NCI-H748 treated with DMSO at 0.1 percent for 48 hours (cell line): ENCODE measurements at regions not wholly inside any gene's neighbourhood (a gene's known extent, or its start where the extent isn't known, plus 50 kb on each side); places are given as distances from the start of the nearest gene placed in this dataset.

Experiments
- DNase-seq: peaks from one replicate; lab custom pipeline; 2025; lab: John Stamatoyannopoulos, UW

- DNase-seq = peak; percentile 71
Measured at GRCh38 chr3:73745526-73746191, 120.9 kb upstream of the PDZRN3 start.

GRCh38 chr3:73743551-73743950, 118.8 kb upstream of the PDZRN3 start:
- no peak for DNase-seq

- no peak for DNase-seq
Measured at GRCh38 chr3:73739791-73740453, 115.2 kb upstream of the PDZRN3 start.

- DNase-seq = no peak
Measured at GRCh38 chr3:73738711-73739110, 114.0 kb upstream of the PDZRN3 start.

- no peak for DNase-seq
Measured at GRCh38 chr3:73734211-73735089, 109.7 kb upstream of the PDZRN3 start.

- DNase-seq = peak; percentile 32
Measured at GRCh38 chr3:73733746-73734145, 109.0 kb upstream of the PDZRN3 start.

- DNase-seq = no peak
Measured at GRCh38 chr3:73729969-73730440, 105.3 kb upstream of the PDZRN3 start.

- no peak for DNase-seq
Measured at GRCh38 chr3:73727854-73728253, 103.1 kb upstream of the PDZRN3 start.

- no peak for DNase-seq
Measured at GRCh38 chr3:73727117-73727821, 102.5 kb upstream of the PDZRN3 start.

- no peak for DNase-seq
Measured at GRCh38 chr3:73723596-73723995, 98.9 kb upstream of the PDZRN3 start.

- DNase-seq = no peak
Measured at GRCh38 chr3:73719861-73720260, 95.1 kb upstream of the PDZRN3 start.

- no peak for DNase-seq
Measured at GRCh38 chr3:73719413-73719851, 94.7 kb upstream of the PDZRN3 start.

- DNase-seq = no peak
Measured at GRCh38 chr3:73718326-73719110, 93.8 kb upstream of the PDZRN3 start.

GRCh38 chr3:73716418-73716817, 91.7 kb upstream of the PDZRN3 start:
- DNase-seq = no peak

- no peak for DNase-seq
Measured at GRCh38 chr3:73710340-73710739, 85.6 kb upstream of the PDZRN3 start.

GRCh38 chr3:73709712-73710111, 85.0 kb upstream of the PDZRN3 start:
- no peak for DNase-seq

- no peak for DNase-seq
Measured at GRCh38 chr3:73708956-73709355, 84.2 kb upstream of the PDZRN3 start.

GRCh38 chr3:73707772-73708171, 83.0 kb upstream of the PDZRN3 start:
- no peak for DNase-seq

GRCh38 chr3:73706771-73707170, 82.0 kb upstream of the PDZRN3 start:
- DNase-seq = no peak

GRCh38 chr3:73705792-73706191, 81.1 kb upstream of the PDZRN3 start:
- no peak for DNase-seq

- no peak for DNase-seq
Measured at GRCh38 chr3:73699327-73699726, 74.6 kb upstream of the PDZRN3 start.
